ENCODE measurements at regions not wholly inside any gene's neighbourhood (a gene's known extent, or its start where the extent isn't known, plus 50 kb on each side); places are given as distances from the start of the nearest gene placed in this dataset.

GRCh38 chr21:38643404-38644023 is 145.2 kb upstream of the ERG start:
- Histone ChIP-seq H3K9ac (ENCODE audit: insufficient read depth in 1 of 2, low read length in 2 of 2) (no peak overlapping the region), H3K36me3 (ENCODE audit: control insufficient read depth in 4 of 4, insufficient read depth in 4 of 4, low read length in 4 of 4) (no peaks in the 10 kb centered on the region), H3K27ac (ENCODE audit: low read depth in 1 of 2, low read length in 1 of 2) (no peak overlapping the region), H3K4me1 (ENCODE audit: control insufficient read depth in 5 of 5, insufficient read depth in 5 of 5, low read length in 5 of 5) (no peaks in the 10 kb centered on the region), H3K4me3 (no peak overlapping the region), H3K27me3 (ENCODE audit: control insufficient read depth in 3 of 3, insufficient read depth in 3 of 3, low read length in 2 of 3) (peaks cover 0 to 11% (median 0%) of the 10 kb centered on the region in 3 donors), H3K9me3 (ENCODE audit: control insufficient read depth in 4 of 4, insufficient read depth in 3 of 4, low read length in 3 of 4) (no peaks in the 10 kb centered on the region)
- DNase-seq (no peak), ATAC-seq (ENCODE audit: insufficient read depth, low FRiP score) (no peak)
- TF ChIP-seq CTCF (IDR thresholded peaks at IDR 0.05; ENCODE audit: control extremely low read depth, extremely low read depth) = no peak
- WGBS, 2 donors = 76 to 78% methylated on average over 7 of the region's 7 CpGs

- no peak overlapping the region for H3K4me3 ChIP-seq
- ATAC-seq (ENCODE audit: insufficient read depth, low FRiP score) (no peak), DNase-seq (no peak)
- no peaks in the 10 kb centered on the region for H3K4me1 ChIP-seq (ENCODE audit: control insufficient read depth in 5 of 5, insufficient read depth in 5 of 5, low read length in 5 of 5)
- H3K27me3 ChIP-seq (ENCODE audit: control insufficient read depth in 3 of 3, insufficient read depth in 3 of 3, low read length in 2 of 3) = peaks cover 0 to 15% (median 0%) of the 10 kb centered on the region in 3 donors
- no peaks in the 10 kb centered on the region for H3K9me3 ChIP-seq (ENCODE audit: control insufficient read depth in 4 of 4, insufficient read depth in 3 of 4, low read length in 3 of 4)
- WGBS, 2 donors = 74 to 87% methylated on average over 3 of the region's 3 CpGs
- H3K27ac ChIP-seq (ENCODE audit: low read depth in 1 of 2, low read length in 1 of 2) = no peak overlapping the region
- no peak overlapping the region for H3K9ac ChIP-seq (ENCODE audit: insufficient read depth in 1 of 2, low read length in 2 of 2)
- H3K36me3 ChIP-seq (ENCODE audit: control insufficient read depth in 4 of 4, insufficient read depth in 4 of 4, low read length in 4 of 4) = no peaks in the 10 kb centered on the region
- TF ChIP-seq CTCF (IDR thresholded peaks at IDR 0.05; ENCODE audit: control extremely low read depth, extremely low read depth) = no peak
Observed at GRCh38 chr21:38645282-38645681, 147.0 kb upstream of the ERG start.

- Histone ChIP-seq H3K36me3 (ENCODE audit: control insufficient read depth in 4 of 4, insufficient read depth in 4 of 4, low read length in 4 of 4) (no peaks in the 10 kb centered on the region), H3K9me3 (ENCODE audit: control insufficient read depth in 4 of 4, insufficient read depth in 3 of 4, low read length in 3 of 4) (no peaks in the 10 kb centered on the region), H3K4me1 (ENCODE audit: control insufficient read depth in 5 of 5, insufficient read depth in 5 of 5, low read length in 5 of 5) (no peaks in the 10 kb centered on the region), H3K27me3 (ENCODE audit: control insufficient read depth in 3 of 3, insufficient read depth in 3 of 3, low read length in 2 of 3) (peaks cover 0 to 15% (median 0%) of the 10 kb centered on the region in 3 donors), H3K9ac (ENCODE audit: insufficient read depth in 1 of 2, low read length in 2 of 2) (no peak overlapping the region), H3K4me3 (no peak overlapping the region), H3K27ac (ENCODE audit: low read depth in 1 of 2, low read length in 1 of 2) (no peak overlapping the region)
- WGBS, 2 donors = 84 to 93% methylated on average over 5 of the region's 5 CpGs
- DNase-seq (no peak), ATAC-seq (ENCODE audit: insufficient read depth, low FRiP score) (no peak)
- TF ChIP-seq CTCF (IDR thresholded peaks at IDR 0.05; ENCODE audit: control extremely low read depth, extremely low read depth) = no peak
Observed at GRCh38 chr21:38646213-38646837, 148.0 kb upstream of the ERG start.

Measured in lung (tissue), 11 donors.